ENCODE measurements at regions not wholly inside any gene's neighbourhood (a gene's known extent, or its start where the extent isn't known, plus 50 kb on each side); places are given as distances from the start of the nearest gene placed in this dataset.

DNA sequence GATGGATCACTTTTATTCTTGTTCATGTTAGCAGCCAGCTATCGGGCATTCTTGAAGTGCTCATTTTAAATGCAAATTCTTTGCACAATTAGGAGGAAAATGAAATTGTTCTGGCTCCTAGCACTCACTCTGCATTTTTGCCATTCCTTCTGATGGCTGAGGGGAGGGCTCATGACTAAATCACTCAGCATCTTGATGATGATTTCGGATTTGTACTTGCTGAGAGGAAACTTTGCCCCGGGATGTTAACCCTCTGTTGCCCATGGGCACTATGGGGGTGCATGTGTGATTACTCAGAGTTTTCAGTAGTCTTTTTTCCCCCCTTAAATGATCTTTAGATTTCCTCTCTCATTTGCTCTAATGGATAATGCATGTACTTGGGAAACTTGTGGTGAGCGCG lies 299.6 kb upstream of the C2CD4B start:
- TF ChIP-seq, protein P1, sequence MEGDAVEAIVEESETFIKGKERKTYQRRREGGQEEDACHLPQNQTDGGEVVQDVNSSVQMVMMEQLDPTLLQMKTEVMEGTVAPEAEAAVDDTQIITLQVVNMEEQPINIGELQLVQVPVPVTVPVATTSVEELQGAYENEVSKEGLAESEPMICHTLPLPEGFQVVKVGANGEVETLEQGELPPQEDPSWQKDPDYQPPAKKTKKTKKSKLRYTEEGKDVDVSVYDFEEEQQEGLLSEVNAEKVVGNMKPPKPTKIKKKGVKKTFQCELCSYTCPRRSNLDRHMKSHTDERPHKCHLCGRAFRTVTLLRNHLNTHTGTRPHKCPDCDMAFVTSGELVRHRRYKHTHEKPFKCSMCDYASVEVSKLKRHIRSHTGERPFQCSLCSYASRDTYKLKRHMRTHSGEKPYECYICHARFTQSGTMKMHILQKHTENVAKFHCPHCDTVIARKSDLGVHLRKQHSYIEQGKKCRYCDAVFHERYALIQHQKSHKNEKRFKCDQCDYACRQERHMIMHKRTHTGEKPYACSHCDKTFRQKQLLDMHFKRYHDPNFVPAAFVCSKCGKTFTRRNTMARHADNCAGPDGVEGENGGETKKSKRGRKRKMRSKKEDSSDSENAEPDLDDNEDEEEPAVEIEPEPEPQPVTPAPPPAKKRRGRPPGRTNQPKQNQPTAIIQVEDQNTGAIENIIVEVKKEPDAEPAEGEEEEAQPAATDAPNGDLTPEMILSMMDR (IDR thresholded peaks at IDR 0.05), result no peak
- TF ChIP-seq POLR2A (IDR thresholded peaks at IDR 0.05), result no peak
